GM19463 (cell line): ENCODE measurements at regions not wholly inside any gene's neighbourhood (a gene's known extent, or its start where the extent isn't known, plus 50 kb on each side); places are given as distances from the start of the nearest gene placed in this dataset.

Experiments used
- ATAC-seq: cut with Tn5 transposase; IDR thresholded peaks from one replicate; pipeline ENCODE4 v1.9.1; 2021; ENCODE audit warnings: mild to moderate bottlenecking, moderate library complexity; ENCODE audit not compliant: unreplicated experiment

GRCh38 chr2:217749008-217749407, 253.8 kb downstream of the TNS1 start:
- no peak for ATAC-seq

- no peak for ATAC-seq
Measured at GRCh38 chr2:217746808-217747207, 256.0 kb downstream of the TNS1 start.

- ATAC-seq, result no peak
Measured at GRCh38 chr2:217743966-217744761, 258.6 kb downstream of the TNS1 start.

- no peak for ATAC-seq
Measured at GRCh38 chr2:217743407-217743806, 259.4 kb downstream of the TNS1 start.

GRCh38 chr2:217742841-217743240, 260.0 kb downstream of the TNS1 start:
- ATAC-seq, result no peak

- ATAC-seq, result no peak
Measured at GRCh38 chr2:217742276-217742675, 260.5 kb downstream of the TNS1 start.

- ATAC-seq, result no peak
Measured at GRCh38 chr2:217741381-217741955, 261.3 kb downstream of the TNS1 start.

GRCh38 chr2:217740756-217741155, 262.0 kb downstream of the TNS1 start:
- ATAC-seq, result no peak

- no peak for ATAC-seq
Measured at GRCh38 chr2:217740178-217740577, 262.6 kb downstream of the TNS1 start.

- ATAC-seq, result no peak
Measured at GRCh38 chr2:217739741-217740140, 263.1 kb downstream of the TNS1 start.

- no peak for ATAC-seq
Measured at GRCh38 chr2:217738061-217738460, 264.7 kb downstream of the TNS1 start.

- ATAC-seq, result no peak
Measured at GRCh38 chr2:217736776-217737550, 265.8 kb downstream of the TNS1 start.

- ATAC-seq, result no peak
Measured at GRCh38 chr2:217735899-217736298, 266.9 kb downstream of the TNS1 start.

- ATAC-seq, result no peak
Measured at GRCh38 chr2:217735034-217735433, 267.8 kb downstream of the TNS1 start.

- ATAC-seq, result no peak
Measured at GRCh38 chr2:217733461-217733860, 269.3 kb downstream of the TNS1 start.

- ATAC-seq, result no peak
Measured at GRCh38 chr2:217732992-217733391, 269.8 kb downstream of the TNS1 start.

- ATAC-seq, result no peak
Measured at GRCh38 chr2:217731805-217732204, 271.0 kb downstream of the TNS1 start.

- ATAC-seq, result no peak
Measured at GRCh38 chr2:217729421-217730053, 273.3 kb downstream of the TNS1 start.

- ATAC-seq, result no peak
Measured at GRCh38 chr2:217727801-217728200, 275.0 kb downstream of the TNS1 start.

- ATAC-seq, result no peak
Measured at GRCh38 chr2:217725409-217725808, 277.4 kb downstream of the TNS1 start.

GRCh38 chr2:217724471-217724870, 278.3 kb downstream of the TNS1 start:
- ATAC-seq, result no peak
